NCI-H2227 (cell line): ENCODE measurements at regions not wholly inside any gene's neighbourhood (a gene's known extent, or its start where the extent isn't known, plus 50 kb on each side); places are given as distances from the start of the nearest gene placed in this dataset.

Experiments
- DNase-seq: peaks from one replicate; lab custom pipeline; 2025; ENCODE audit not compliant: unreplicated experiment; lab: John Stamatoyannopoulos, UW

DNA sequence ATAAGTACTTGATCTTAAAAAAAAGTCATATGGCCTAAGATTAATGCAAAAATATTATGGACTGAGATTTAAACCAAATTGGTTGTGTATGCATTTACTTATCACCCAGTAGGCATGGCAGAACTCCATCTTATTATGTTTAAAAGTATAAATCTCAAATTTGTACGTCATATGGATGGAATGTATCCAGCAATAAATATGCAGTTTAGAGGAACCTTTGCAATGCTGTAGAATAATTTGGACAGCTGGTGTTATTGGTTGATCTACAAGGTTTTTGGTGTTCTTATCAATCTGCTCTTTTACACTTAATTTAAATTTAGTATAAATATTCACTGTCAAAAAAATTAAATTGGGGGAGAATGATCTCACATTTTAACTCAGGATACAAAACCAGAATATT, 640.2 kb downstream of the SATB2 start:
- DNase-seq = no peak

DNA sequence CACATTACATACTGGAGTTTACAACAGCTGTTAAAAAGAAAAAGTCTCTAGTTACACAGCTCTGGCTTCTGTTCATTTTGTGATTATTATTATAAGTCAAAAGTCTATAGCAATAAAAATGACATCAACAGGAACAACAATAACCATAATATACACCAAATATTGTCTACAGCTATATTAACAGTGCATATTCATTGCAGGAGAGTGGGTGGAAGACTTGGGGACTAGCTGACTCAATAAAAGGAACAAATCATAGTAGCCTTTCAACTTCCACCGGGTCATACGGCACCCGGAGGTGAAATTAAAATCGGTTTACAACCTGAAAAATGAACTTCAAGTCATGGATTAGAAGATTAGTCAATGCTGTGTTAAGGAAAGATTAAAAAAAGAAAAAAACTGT, 642.1 kb downstream of the SATB2 start:
- no peak for DNase-seq

DNA sequence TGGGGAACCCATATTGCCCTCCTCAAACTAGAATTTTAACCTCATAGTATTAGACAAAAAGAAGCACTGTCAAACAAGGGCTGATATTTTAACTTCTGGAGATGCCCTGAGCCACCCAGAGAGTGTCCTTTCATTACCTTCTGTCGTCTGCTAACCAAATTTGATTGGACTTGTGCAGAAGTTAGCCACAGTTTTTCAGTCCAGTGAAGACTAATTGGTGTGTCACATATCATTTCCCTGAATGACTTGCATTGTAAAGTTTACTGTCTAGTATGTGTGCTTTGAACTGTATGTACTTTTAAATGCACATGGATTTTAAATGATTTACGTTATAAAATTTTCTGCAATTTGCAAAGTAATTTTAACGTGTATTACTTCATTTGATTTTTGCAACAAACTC, 646.5 kb downstream of the SATB2 start:
- no peak for DNase-seq

DNA sequence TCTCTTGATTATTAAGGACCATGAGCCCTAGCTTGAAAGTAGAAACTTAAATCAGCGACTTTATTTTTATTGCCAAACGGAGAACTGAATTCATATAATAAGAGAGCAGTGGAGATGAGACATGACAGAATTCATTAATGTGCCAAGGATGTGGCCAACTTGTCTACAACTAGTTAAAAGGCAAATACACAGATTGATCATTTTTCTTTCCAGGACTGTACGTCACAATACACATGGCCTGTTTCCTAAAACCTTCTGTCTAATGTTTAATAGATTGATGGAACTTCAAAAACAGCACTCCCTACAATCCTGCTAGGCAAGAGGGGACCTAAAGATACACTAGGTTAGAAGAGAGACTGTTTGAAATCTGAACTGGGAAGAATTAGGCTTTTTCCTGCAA, 647.8 kb downstream of the SATB2 start:
- DNase-seq = no peak

DNA sequence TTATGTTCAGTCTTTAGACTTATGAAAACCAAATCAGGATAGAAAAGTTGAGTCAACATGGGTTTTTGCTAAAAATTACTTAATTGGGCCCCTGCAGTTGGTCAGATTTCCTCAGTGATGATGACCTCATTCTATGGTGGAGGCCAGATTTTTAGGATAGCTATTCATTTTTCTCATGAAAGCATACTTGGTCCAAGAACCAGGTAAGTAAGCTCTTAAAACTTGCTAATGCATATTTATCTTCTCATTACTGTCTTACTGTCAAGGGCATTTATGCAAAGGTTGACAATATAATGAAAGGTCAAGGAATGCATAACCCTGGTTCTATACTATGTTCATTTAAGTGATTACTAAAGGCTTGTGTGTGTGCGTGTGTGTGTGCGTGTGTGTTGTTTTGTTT, 650.6 kb downstream of the SATB2 start:
- DNase-seq = no peak

DNA sequence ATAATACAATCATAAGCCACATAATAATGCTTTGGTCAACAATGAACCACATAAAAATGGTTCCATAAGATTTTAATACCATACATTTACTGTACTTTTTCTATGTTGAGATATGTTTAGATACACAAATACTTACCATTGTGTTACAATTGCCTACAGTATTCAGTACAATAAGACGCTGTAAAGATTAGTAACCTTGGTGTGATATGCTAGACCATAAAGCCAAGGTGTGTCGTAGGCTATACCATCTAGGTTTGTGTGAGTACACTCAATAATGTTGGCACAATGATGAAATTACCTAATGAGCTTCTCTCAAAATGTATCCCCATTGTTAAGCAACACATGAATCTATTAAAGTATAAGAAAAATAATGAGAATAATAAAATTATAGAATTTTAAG, 662.3 kb downstream of the SATB2 start:
- DNase-seq = no peak

DNA sequence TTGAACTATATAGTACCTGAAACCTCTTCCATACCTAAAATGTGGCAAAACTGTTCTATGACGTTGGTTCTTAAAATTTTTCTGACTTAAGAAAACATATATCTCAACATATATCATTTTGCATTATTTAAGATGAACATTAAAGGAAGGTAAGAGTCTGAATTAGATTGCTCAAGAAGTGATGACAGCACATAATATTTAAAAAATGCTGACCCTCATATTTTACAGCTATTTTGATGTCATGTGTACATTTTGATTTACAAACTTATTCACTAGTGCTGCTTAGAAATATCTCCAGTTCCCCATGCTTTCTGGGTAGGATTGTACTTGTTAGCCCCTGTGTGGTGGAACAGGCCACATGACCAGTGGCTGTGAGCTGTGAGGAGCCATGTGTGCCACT, 666.1 kb downstream of the SATB2 start:
- DNase-seq = no peak

DNA sequence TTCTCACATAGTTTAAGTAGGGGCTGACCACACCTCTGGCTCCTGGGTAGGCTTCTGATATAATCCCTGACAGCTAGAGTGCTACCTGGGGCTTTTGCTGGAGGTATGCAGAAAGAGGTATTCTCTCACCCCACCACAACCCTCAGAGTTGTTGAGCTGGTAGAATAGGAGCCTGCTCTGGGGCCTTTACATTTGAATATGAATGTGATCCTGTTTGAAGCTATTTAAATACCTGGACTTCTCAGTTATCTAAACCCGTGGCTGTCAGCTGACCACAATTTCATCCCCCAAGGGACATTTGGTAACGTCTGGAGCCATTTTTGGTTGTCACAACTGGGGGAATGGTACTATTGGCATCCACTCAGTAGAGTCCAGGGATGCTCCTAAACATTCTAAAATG, 669.1 kb downstream of the SATB2 start:
- DNase-seq = no peak

DNA sequence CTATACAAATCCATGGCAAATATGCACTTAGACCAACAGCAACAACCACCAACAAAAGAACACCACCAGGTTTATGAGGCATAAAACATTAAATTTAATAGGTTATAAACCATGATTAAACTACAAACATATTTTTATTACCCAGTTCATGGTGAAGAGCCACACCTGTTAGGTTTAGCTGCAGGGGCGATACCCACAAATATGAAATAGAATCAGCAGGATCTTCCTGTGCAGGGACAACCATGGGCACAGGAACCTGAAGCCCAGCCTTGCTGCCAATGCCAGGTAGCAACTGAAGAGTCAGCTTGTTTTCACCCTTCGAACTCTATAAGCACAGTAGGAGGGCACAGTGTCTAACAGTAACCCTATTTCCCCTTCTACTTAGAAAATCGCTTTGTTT, 675.0 kb downstream of the SATB2 start:
- DNase-seq = no peak

DNA sequence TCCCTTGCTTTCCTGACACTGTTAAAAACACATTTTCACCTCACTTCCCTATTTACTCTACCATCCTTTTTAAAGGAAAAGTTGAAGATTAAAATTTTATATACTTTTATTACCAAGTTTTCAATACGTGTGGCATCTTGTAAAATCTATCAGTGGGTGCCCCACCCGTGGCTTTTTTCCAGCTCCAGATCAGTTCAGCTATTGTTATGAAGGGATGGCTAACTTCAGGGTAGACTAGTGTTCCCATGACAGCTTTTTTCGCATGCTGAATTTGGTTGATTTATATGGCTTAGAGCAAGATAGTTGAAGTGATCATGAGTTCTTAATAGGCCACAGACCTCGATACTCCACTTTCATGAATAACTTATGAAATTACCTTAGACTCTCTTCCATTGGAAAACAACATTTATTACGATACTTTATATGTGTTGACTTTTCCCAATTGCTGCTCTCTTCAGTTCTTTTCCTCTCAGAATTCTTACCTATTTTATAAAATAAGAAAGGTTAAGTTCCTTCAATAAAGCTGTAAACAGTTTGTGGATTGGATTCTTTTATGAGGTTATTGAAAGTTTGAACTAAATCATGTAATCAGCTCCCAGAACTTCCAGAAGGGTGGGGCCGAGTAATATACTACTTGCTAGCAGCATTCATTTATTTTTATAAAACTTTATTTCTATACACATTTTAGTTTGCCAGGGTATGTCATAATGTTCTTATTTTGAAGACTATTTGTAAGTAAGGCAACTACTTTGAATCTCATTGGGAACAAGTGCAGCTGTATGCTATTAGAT, 680.9 kb downstream of the SATB2 start:
- DNase-seq = no peak

DNA sequence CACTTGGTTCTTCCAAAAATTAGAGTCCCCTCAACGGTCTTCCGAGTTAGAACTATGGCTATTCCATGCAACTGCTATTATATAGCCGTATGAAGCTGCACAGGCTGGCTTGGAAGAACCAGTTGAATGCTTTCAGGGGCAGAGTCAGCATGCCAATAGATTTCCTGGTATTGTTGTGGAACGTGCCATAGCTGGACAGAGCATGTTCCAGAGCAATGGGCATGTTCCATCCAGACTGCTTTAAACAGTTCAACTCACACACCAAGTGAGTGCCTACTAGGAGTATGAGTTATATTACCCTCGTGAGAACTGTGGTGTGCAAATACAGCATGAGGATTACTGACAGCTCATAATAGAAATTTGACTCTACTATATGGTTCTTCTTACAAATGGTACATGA, 682.0 kb downstream of the SATB2 start:
- no peak for DNase-seq

DNA sequence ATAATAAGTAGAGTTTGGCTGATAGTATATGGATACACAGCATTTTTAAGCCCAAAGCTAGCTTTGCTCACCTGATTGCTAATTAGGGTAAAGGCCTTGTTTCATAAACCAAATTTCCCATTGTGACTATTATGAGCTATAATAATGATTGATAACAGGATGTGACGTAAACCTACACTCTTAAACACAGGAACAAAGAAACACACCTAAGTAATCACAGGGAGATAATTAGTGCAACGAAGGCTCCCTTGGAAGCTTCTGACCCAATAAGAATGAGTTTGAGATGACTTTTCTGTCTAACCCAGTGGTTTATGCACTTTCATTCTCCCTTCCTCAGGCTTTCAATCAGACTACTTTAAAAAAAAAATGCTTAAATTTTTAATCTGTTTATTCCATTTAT, 683.2 kb downstream of the SATB2 start:
- DNase-seq = no peak

DNA sequence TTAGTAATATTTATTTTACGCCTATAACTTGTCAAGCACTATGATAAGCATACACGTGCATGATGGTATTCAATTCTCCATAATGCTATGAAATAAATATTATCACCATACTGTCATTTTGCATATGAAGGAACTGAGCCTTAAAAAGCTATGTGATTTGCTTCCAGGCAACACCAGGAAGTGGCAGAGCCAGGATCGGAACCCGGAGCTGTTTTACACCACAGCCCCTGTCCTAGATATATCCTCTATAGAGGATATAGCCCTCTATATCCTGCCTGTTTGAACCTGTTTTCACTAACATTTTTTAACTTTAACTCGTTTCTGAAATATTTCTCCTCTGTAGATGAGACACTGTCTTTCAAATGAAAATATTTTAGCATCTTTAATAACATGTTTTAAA, 690.0 kb downstream of the SATB2 start:
- DNase-seq = no peak

DNA sequence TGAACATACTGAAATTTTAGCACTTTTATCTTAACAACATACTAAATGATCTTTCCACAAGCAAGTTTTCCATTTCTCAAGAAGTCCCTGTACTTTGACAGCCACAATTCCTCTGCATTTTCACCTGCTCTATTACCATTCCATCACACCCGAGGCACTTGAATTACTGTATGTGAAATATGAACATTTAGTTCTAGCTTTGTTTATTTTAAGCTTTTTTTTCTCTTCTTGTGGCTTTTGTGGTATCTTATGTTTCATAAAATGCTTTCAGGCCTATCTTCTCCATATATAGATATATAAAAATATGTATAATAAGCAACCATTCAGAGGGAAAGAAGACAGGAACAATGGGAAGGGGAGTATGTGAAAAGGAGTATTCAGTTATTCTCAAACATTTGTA, 693.9 kb downstream of the SATB2 start:
- DNase-seq = no peak

DNA sequence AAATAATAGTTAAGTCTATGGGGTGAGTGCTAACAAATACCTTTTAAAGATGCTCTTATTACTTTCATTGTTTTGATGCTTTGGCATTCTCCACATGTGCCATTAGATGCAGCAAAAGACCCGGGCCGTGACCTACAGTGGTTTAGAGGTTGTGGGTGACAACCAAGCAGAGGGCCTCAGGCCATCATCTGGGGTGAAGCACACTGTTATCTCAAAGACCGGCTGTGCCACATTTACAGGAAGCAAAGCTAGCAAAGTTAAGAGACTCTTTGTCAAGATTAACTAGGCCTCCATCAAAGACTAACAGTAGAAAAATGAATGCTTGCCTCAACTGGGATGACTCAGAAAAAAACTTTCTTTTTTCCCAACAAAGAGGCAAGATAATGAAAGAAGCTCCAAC, 695.3 kb downstream of the SATB2 start:
- DNase-seq = no peak

DNA sequence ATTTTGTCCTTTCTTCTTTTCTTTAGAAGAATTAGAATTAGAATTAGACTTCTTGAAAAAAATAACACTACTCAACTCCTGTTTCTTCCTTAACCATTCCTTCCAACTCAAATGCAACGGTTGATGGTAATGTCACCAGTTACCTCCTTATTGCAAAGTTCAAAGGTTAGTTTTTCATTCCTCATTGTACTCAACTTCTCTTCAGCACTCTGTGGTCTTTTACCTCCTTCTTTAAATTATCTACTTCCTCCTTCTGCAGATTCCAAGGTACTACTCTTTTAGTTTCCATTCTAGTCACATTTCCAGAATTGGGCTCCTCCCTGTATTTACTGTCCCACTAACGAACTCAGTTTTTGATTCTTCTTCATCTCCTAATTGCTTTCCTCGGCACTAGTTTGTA, 700.7 kb downstream of the SATB2 start:
- no peak for DNase-seq

DNA sequence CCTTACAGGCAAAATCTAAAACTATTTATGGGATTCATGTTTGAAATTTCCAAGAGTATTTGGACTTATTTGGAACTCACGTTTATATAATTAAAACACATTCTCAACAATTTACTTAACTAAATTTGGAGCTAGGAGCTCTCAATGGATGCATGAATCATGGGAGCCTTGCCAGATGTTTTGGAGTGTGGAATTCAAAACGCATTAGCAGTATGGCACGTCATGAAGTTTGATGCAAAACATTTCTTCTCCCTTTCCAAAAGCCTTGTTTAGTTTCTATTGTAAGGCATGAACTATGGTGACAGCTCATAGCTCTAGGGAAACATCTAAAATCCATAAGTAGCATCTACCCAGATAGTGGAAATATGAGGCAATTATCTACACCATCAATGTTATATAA, 701.6 kb downstream of the SATB2 start:
- no peak for DNase-seq

DNA sequence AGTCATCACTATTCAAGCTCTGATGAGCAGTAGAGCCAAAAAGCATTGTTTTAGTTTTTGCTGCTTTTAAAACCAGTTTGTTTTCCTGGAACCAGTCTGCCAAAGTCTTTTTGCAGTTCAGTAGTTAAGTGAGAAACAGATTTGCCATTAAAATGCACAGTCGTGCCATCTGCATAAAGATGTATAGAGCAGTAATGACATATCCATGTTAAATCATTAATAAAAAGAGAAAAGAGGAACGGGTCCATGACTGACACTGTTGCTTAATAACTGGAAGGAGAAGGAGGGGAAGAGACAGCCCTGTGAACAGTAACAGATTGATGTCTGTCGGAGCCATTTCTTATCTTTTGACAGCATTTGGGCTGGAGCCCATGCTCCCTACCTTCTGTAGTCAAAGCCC, 704.6 kb downstream of the SATB2 start:
- DNase-seq = no peak

DNA sequence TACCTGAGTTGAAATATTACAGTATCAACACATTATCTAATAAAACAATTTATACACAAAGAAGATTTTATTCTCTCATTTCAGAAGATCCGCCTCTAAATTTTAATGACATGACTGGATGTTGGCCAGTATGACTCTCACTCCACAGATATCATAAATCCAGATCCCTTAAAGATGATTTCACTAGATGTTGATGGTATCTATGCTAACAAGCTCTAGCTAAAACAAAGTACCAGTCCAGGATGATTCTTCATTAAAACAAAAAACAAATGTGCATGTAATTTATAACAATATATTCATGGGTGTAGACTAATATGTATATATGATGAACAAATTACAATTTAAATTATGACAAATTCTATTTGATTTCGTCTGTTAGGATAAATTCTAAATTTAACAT, 708.4 kb downstream of the SATB2 start:
- DNase-seq = no peak

DNA sequence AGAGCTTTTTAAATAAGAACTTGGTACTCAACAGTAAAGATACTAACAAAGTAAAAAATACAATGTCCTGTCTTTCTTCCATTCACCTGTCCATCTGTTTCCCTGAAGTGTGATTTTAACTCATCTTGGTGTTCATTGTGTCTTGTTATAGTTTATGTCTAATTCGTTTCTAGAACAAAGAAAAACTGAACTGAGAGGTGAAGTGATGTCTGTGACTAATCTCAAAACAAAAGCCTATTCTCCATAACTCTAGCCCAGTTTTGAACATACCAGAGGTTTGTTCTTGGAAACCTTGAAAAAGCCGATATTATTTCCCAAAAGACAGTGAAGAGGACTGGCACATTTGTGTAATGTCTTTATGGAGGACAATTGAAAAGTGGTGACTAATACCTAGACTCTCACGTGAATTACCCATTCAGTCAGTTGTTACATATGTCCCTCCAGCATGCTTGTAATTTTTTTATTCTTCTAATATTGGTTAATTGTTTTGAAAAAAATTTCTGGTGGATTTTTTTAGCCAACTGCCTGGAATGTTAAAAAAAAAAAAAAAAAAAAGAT, 725.8 kb downstream of the SATB2 start:
- DNase-seq = no peak

DNA sequence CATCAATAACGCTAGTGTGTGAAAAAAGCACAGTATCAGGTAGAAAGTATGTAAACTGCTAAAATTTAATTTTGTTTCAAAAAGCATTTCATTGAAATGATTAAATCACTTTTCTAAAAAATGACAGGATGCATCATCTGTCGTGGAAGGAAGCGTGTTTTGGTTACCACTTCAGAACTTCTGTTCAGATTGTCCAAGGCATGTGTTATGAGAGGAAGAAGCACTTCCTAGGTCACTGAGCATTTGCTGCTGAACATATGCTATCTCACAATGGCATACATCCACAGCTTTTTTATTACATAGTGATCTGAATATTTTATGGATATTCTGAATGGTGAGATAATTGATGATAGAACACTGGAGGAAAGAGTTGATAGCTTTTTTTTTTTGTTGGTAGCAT, 737.5 kb downstream of the SATB2 start:
- no peak for DNase-seq

DNA sequence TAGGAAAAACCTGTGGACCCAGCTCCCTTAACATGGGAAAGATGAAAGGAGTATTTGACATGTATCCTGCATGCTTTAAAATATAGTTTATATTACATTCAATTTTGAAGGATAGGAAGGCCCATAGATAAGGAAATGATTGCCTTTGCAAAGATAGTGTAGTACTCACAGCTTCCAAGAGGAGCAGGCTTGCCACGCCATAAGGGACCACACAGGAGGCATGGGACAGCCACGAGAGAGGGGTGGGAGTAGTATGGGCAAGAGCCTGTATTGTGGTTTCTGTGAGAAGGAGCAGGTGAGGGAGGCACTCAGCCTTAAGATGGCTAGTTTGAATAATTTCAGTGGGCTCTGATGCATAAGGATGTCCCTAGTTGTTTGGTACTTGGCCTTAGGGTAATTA, 740.3 kb downstream of the SATB2 start:
- DNase-seq = no peak

DNA sequence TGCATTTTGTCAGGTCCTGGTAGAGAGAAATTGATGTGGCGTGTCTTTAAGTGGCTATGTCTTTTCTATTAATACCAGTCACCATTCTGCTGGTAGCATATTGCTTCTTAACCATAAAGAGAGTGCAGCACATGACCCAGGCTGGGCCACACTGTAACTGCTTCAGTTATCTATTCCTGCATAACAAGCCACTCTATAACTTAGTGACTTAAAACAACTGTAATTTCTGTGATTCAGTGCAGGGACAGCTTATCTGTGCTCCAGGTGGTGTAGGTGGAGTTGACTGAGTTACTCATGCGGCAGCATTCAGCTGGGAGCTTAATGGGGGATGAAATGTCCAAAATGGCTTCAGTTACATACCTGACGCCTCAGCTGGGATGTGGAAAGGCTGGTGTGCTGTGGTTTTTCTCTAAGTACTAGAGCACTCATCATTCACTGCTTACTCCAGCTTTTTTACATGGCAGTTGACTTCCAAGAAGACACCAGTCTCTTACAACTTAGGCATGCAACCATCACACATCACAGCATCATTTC, 742.4 kb downstream of the SATB2 start:
- DNase-seq = no peak
